GM13977 (cell line): ENCODE measurements at regions not wholly inside any gene's neighbourhood (a gene's known extent, or its start where the extent isn't known, plus 50 kb on each side); places are given as distances from the start of the nearest gene placed in this dataset.
A peak's percentile ranks its signal among the peaks of the same experiment; 100 is the strongest.

Experiments
- DNase-seq: peaks from one replicate; pipeline ENCODE4 v3.0.0; 2012; ENCODE audit warnings: low spot score
- in situ Hi-C: fragments of 300-500 bp; cut with MboI; formaldehyde crosslinking; loops from one replicate; pipeline ENCODE4 v1.12.0; 2022; ENCODE audit warnings: low sequenced_read_pairs, low pct_unique_long_range_greater_than_20kb, mixed read lengths, inconsistent platforms; ENCODE audit not compliant: unreplicated experiment
- TF ChIP-seq, protein P1 (sequence below): IDR thresholded peaks from 2 replicates; pipeline ENCODE4 v1.5.1; 2012; ENCODE audit warnings: mild to moderate bottlenecking, control low read depth; ENCODE audit not compliant: insufficient read depth; ENCODE audit errors: extremely low read depth, missing control alignments

GRCh38 chr13:48591889-48592687 is 59.2 kb upstream of the RCBTB2 start:
- in situ Hi-C loops, result loop anchor here (10.0 to 25.0 kb wide), 2 partner anchors 153 to 455 kb away; no protein-coding TSS in a partner anchor

DNA sequence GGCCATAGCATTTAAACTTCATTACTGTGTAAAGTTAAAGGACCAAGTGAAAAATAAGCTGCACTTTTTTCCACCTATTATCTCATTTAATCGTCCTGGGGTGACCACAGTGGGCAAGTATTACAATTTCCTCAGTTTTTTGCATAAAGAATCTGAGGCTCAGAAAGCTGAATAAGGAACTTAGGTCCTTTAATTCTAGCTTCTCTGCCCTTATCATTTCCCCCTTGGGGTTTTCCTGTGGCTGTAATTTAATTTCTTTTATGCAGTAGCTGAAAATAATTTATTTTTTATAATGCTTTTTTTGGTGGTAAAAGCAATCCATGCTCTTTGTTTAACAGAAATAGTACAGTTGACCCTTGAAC is 59.8 kb upstream of the RCBTB2 start:
- no peak for DNase-seq
- in situ Hi-C loops, result loop anchor here (10.0 to 25.0 kb wide), 2 partner anchors 152 to 455 kb away; no protein-coding TSS in a partner anchor
- TF ChIP-seq, protein P1, sequence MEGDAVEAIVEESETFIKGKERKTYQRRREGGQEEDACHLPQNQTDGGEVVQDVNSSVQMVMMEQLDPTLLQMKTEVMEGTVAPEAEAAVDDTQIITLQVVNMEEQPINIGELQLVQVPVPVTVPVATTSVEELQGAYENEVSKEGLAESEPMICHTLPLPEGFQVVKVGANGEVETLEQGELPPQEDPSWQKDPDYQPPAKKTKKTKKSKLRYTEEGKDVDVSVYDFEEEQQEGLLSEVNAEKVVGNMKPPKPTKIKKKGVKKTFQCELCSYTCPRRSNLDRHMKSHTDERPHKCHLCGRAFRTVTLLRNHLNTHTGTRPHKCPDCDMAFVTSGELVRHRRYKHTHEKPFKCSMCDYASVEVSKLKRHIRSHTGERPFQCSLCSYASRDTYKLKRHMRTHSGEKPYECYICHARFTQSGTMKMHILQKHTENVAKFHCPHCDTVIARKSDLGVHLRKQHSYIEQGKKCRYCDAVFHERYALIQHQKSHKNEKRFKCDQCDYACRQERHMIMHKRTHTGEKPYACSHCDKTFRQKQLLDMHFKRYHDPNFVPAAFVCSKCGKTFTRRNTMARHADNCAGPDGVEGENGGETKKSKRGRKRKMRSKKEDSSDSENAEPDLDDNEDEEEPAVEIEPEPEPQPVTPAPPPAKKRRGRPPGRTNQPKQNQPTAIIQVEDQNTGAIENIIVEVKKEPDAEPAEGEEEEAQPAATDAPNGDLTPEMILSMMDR, result no peak

More at GRCh38 chr13:48591889-48592687, 59.2 kb upstream of the RCBTB2 start:
- no peak for DNase-seq
- TF ChIP-seq, protein P1, result no peak

DNA sequence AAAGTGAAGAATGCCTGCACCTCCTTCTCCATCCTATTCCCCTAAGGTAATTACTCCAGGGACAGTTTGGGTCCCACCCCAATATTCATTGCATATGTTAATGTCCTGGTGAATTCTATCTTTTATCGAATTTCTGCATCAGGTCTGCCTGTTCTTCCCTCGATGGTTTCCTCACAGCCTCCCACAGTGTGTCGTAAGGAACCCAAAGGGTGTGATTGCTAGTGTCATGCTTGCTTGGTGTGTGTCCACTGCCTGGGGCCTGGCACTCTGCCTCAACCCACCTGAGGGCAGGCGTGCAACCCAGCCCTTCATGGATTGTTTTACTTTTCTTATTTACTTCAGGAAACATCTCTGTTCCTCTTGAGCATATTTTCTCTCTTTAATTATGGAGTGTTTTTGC is 60.2 kb upstream of the CYSLTR2 start:
- DNase-seq, result no peak
- in situ Hi-C loops, result loop anchor here (10.0 to 25.0 kb wide), 2 partner anchors 151 to 456 kb away; no protein-coding TSS in a partner anchor
- TF ChIP-seq, protein P1, result no peak

DNA sequence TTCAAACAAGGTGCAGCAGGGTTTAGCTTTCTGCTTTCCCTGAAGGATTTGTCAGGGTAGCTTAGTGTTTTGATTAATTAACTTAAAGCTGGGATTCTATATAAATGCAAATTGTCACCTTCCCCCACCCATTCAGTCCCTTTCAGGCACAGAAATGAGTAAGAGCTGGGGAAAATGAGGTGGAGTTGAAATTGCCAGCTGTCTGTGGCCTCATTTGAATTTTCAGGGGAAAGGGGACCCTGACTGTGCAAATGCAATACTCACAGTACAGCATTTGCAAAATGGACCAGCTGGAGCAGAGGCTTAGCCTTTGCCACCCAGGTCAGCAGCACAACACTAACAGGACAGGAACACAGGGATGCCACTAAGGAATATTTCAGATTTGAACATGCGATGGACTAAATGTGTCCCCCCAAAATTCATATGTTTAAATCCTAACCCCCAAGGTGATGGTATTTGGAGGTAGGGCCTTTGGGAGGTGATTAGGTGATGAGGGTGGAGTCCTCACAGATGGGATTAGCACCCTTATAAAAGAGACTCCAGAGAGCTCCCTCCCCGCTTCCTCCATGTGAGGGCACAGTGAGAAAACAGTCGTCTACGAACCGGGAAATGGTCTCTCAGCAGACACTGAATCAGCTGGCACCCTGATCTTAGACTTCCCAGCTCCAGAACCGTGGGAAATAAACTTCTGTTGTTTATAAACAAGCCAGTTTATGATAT is 59.5 kb upstream of the CYSLTR2 start:
- in situ Hi-C loops, result loop anchor here (10.0 to 25.0 kb wide), 2 partner anchors 151 to 457 kb away; no protein-coding TSS in a partner anchor
- DNase-seq, result no peak
- TF ChIP-seq, protein P1, result no peak

DNA sequence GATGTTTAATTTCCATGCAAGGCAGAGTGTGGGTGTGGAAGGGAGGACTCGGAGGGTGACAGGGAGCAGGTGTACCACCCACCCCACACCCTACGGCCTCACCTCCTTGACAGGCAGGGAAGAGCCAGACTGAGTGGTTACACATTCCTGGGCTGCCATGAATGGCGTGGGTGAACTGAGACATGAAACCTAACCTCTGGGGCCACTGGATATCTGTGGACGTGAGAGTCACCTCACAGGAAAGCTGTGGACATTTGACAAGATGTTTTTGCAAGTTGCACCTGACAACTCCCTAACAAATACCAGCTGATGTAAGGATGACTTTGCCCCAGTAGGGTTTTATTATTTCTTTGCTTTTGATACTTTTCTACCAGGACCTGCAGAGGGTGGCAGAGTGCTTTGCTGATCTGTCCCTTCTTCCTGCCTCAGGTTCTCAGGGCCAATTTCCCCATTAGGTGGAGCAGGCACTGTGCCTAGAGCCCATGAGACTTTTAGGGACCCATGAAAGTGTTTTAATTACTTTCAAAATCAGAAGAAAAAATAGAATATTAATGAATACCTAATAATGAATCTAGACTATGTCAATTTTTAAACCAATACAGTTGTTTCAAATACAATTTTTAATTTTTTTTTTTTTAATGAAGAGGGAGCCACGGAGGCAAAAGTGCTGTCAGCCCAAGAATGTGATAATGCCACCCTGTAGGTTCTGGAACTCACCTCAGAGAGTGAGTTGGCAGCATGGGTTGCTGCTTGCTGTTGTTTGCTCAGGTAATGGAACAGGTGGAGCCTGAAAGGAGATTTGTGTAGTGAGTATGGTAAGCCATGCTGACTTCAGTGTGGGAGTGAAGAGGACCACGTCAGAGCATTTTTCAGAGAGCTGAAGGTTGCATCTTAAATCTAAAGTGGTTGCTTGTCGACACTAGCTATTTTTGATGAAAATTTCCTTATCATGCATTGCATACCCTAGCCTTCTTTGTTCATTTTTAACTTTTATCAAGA is 58.0 kb upstream of the CYSLTR2 start:
- DNase-seq, result peak; percentile 34
- TF ChIP-seq, protein P1, result peak; percentile 59
- in situ Hi-C loops, result loop anchor here (10.0 to 25.0 kb wide), 2 partner anchors 149 to 458 kb away; no protein-coding TSS in a partner anchor
